ENCODE measurements at regions not wholly inside any gene's neighbourhood (a gene's known extent, or its start where the extent isn't known, plus 50 kb on each side); places are given as distances from the start of the nearest gene placed in this dataset.

DNA sequence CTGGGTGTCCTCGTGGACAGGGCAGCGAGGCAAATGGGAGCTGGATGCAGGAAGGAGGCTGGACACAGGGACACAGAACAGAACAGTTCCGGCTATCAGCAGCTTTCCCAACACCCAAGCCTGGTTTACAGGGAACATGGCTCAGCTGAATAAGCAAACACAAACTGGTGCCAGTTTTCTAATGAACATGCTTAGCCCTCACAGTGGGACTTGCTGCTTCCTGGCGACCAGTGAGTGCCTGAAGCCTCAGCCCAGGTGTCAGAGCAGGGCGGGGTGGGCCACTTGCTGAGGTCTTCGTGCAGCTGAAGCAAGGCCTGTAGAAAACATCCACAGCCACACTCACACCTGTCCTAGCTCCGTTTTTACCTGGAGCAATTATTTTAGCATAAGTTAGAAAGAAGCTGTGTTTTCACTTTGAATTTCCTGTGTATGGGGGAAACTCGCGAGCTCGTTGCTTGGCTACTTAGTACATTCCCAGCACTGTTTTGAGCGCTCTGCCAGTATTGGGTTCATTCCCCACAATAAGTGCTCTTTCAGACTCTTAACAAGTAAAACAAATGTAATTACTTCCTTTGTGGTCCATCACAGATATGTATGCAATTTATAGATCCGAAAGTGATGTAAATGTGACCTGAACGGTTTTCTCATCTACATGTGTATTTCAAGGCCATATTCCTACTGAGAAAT, 261.2 kb upstream of the SHH start:
- TF ChIP-seq, protein P1, sequence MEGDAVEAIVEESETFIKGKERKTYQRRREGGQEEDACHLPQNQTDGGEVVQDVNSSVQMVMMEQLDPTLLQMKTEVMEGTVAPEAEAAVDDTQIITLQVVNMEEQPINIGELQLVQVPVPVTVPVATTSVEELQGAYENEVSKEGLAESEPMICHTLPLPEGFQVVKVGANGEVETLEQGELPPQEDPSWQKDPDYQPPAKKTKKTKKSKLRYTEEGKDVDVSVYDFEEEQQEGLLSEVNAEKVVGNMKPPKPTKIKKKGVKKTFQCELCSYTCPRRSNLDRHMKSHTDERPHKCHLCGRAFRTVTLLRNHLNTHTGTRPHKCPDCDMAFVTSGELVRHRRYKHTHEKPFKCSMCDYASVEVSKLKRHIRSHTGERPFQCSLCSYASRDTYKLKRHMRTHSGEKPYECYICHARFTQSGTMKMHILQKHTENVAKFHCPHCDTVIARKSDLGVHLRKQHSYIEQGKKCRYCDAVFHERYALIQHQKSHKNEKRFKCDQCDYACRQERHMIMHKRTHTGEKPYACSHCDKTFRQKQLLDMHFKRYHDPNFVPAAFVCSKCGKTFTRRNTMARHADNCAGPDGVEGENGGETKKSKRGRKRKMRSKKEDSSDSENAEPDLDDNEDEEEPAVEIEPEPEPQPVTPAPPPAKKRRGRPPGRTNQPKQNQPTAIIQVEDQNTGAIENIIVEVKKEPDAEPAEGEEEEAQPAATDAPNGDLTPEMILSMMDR (conservative IDR thresholded peaks at IDR 0.05; ENCODE audit: low read depth, low read length): no peak
- TF ChIP-seq EZH2 (IDR thresholded peaks at IDR 0.05; ENCODE audit: borderline replicate concordance, low read depth, low read length, poor library complexity, severe bottlenecking): no peak
